Progenitor cell of endocrine pancreas (in vitro differentiated cells): ENCODE measurements at regions not wholly inside any gene's neighbourhood (a gene's known extent, or its start where the extent isn't known, plus 50 kb on each side); places are given as distances from the start of the nearest gene placed in this dataset.

Experiments
- DNase-seq: peaks from one replicate; pipeline ENCODE4 v3.0.0; 2021; ENCODE audit warnings: low spot score; ENCODE audit not compliant: unreplicated experiment
- H3K27ac Mint-ChIP-seq: 2 replicates; pipeline ENCODE4 v1.8.0; 2021; ENCODE audit warnings: mild to moderate bottlenecking, moderate library complexity, mixed read lengths
- H3K27me3 Mint-ChIP-seq: 2 replicates; pipeline ENCODE4 v1.8.0; 2021; ENCODE audit warnings: mixed read lengths
- H3K36me3 Mint-ChIP-seq: 2 replicates; pipeline ENCODE4 v1.8.0; 2022; ENCODE audit warnings: mixed read lengths; ENCODE audit not compliant: insufficient read depth
- H3K4me1 Mint-ChIP-seq: 2 replicates; pipeline ENCODE4 v1.8.0; 2021; ENCODE audit warnings: low read depth, mixed read lengths
- H3K4me3 Mint-ChIP-seq: 2 replicates; pipeline ENCODE4 v1.8.0; 2021; ENCODE audit warnings: low read depth, mild to moderate bottlenecking, moderate library complexity, mixed read lengths
- H3K9me3 Mint-ChIP-seq: 2 replicates; pipeline ENCODE4 v1.8.0; 2021; ENCODE audit warnings: low read depth, mixed read lengths
- TF ChIP-seq, protein P1 (sequence below): fragments of 200-600 bp; sonication (generic); IDR thresholded peaks from one replicate; pipeline ENCODE4 v1.5.0; 2021; ENCODE audit warnings: antibody characterized with exemption, mild to moderate bottlenecking; ENCODE audit not compliant: unreplicated experiment

- H3K27ac Mint-ChIP-seq = no peak overlapping the region
- TF ChIP-seq, protein P1, sequence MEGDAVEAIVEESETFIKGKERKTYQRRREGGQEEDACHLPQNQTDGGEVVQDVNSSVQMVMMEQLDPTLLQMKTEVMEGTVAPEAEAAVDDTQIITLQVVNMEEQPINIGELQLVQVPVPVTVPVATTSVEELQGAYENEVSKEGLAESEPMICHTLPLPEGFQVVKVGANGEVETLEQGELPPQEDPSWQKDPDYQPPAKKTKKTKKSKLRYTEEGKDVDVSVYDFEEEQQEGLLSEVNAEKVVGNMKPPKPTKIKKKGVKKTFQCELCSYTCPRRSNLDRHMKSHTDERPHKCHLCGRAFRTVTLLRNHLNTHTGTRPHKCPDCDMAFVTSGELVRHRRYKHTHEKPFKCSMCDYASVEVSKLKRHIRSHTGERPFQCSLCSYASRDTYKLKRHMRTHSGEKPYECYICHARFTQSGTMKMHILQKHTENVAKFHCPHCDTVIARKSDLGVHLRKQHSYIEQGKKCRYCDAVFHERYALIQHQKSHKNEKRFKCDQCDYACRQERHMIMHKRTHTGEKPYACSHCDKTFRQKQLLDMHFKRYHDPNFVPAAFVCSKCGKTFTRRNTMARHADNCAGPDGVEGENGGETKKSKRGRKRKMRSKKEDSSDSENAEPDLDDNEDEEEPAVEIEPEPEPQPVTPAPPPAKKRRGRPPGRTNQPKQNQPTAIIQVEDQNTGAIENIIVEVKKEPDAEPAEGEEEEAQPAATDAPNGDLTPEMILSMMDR = no peak
- no peak overlapping the region for H3K4me3 Mint-ChIP-seq
- DNase-seq = no peak
- peaks cover 34% of the 10 kb centered on the region for H3K27me3 Mint-ChIP-seq
- H3K36me3 Mint-ChIP-seq = no peaks in the 10 kb centered on the region
- no peaks in the 10 kb centered on the region for H3K4me1 Mint-ChIP-seq
- H3K9me3 Mint-ChIP-seq = no peaks in the 10 kb centered on the region
Observed at GRCh38 chr2:60628615-60629304, 75.3 kb upstream of the BCL11A start.

DNA sequence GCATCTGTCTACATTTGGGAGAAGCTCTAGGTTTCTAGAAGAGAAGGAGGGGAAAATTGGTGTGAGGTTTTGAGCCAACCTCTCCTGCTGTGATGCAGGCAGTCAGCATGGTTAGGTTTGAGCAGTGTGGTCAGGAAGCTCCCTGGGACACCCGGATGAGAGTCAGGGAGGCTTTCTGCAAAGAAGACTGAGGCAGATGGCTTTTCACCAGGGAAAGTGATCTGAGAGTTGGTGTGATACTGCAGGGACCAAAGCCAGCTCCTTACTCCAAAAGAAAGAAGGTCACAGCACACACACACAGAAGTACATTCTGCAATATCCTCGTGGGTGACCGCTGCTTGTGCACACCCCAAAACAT is 75.8 kb upstream of the BCL11A start:
- H3K36me3 Mint-ChIP-seq = no peaks in the 10 kb centered on the region
- peaks cover 37% of the 10 kb centered on the region for H3K27me3 Mint-ChIP-seq
- no peaks in the 10 kb centered on the region for H3K9me3 Mint-ChIP-seq
- no peak overlapping the region for H3K27ac Mint-ChIP-seq
- DNase-seq = no peak
- H3K4me3 Mint-ChIP-seq = no peak overlapping the region
- TF ChIP-seq, protein P1 = no peak
- H3K4me1 Mint-ChIP-seq = no peaks in the 10 kb centered on the region

DNA sequence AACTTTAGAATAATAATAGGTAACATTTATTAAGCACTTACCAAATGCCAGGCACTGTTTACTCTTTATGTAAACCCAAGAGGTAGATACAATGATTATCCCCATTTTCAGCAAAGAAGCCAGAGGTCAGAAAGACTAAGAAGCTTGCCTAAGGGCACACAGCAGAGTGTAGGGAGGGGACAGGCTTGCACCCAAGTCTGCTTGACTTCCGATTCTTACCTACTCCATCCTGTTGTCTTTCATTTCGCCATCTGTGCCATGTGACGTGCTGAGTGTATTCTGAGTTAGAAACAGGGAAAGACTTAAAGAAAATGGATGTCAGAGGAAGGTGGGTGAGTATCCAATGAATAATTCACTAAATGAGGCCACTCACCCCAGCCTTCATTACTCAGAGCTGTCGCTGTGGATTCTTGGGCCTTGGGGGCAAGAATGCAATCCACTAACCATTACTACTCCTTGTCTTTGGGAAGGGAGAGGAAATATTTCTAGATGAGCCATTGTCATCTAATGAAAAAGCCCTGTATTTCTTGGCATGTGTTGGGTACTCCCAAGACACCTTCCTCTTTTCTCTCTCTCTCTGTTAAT is 76.4 kb upstream of the BCL11A start:
- no peak for DNase-seq
- Mint-ChIP-seq H3K27ac (no peak overlapping the region), H3K9me3 (no peaks in the 10 kb centered on the region), H3K4me1 (no peaks in the 10 kb centered on the region), H3K27me3 (peaks cover 35% of the 10 kb centered on the region), H3K4me3 (no peak overlapping the region), H3K36me3 (no peaks in the 10 kb centered on the region)
- TF ChIP-seq, protein P1 = no peak

DNA sequence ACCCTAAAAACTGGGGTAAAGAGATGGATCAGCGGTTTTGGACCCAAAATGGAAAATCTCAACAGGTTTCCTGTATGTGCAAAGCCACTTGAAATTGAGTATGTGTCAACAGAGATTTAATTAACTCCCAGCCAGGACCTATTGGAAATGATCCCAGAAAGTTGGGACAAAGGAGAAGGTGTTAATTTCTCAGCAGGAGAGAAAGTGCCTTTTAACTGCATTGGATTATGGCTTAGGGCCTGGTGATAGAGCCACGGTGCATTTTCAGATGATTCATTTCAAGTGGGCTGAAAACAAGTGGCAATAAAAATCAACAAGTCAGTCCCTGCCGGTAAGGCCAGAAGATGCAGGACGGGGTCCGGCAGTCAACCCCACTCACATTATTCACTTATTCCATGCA is 80.2 kb upstream of the BCL11A start:
- Mint-ChIP-seq H3K4me3 (no peak overlapping the region), H3K27ac (no peak overlapping the region), H3K9me3 (no peaks in the 10 kb centered on the region), H3K4me1 (no peaks in the 10 kb centered on the region), H3K27me3 (peaks cover 34% of the 10 kb centered on the region), H3K36me3 (no peaks in the 10 kb centered on the region)
- TF ChIP-seq, protein P1 = no peak
- no peak for DNase-seq

DNA sequence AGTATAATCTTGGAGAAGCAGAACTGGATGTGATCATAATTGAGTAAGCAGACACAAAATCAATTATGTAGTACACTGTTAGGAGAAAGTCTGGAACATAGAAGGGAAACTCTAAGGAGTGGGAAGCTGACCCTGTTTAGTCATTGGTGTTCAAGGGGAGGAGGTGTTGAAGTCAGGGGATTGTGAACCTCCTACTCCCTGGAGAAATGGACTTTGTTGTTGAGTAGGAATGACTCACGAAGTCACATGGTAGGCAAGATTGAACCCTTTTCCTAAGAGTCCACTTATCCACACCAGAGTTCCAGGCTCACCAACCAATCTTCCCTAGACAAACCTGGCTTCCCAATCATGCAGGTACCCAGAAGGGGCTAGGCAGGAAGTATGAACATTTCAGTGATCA is 81.0 kb upstream of the BCL11A start:
- Mint-ChIP-seq H3K4me1 (no peaks in the 10 kb centered on the region), H3K27ac (no peak overlapping the region), H3K9me3 (no peaks in the 10 kb centered on the region), H3K27me3 (peaks cover 29% of the 10 kb centered on the region), H3K4me3 (no peak overlapping the region), H3K36me3 (no peaks in the 10 kb centered on the region)
- no peak for DNase-seq
- TF ChIP-seq, protein P1 = no peak
